ENCODE measurements at regions not wholly inside any gene's neighbourhood (a gene's known extent, or its start where the extent isn't known, plus 50 kb on each side); places are given as distances from the start of the nearest gene placed in this dataset.

DNA sequence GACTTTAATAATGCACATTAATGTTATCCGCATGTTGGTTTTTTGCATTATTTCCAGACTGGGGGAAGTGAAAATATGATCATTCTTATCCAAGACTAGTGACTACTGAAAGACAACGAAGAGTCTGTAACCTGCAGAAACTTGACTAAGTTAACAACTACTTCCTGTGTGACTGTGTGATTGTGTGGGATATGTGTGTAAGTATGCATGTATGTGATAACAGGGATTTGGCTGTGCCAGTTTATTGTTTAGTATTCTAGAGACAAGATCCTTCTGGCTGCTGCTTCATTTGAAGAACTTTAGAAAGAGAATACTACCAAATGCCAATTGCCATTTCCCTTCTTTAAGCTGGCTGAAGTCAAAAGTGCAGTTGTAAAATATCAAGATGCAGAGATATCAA lies 375.7 kb upstream of the PRR16 start:
- TF ChIP-seq, protein P1, sequence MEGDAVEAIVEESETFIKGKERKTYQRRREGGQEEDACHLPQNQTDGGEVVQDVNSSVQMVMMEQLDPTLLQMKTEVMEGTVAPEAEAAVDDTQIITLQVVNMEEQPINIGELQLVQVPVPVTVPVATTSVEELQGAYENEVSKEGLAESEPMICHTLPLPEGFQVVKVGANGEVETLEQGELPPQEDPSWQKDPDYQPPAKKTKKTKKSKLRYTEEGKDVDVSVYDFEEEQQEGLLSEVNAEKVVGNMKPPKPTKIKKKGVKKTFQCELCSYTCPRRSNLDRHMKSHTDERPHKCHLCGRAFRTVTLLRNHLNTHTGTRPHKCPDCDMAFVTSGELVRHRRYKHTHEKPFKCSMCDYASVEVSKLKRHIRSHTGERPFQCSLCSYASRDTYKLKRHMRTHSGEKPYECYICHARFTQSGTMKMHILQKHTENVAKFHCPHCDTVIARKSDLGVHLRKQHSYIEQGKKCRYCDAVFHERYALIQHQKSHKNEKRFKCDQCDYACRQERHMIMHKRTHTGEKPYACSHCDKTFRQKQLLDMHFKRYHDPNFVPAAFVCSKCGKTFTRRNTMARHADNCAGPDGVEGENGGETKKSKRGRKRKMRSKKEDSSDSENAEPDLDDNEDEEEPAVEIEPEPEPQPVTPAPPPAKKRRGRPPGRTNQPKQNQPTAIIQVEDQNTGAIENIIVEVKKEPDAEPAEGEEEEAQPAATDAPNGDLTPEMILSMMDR (IDR thresholded peaks at IDR 0.05; ENCODE audit: low read depth, low read length, poor library complexity, severe bottlenecking), result no peak
- TF ChIP-seq EZH2phosphoT487 (IDR thresholded peaks at IDR 0.05; ENCODE audit: borderline replicate concordance, low read length), result no peak

Measured in DOHH2 (cell line).